ENCODE measurements at regions not wholly inside any gene's neighbourhood (a gene's known extent, or its start where the extent isn't known, plus 50 kb on each side); places are given as distances from the start of the nearest gene placed in this dataset.

DNA sequence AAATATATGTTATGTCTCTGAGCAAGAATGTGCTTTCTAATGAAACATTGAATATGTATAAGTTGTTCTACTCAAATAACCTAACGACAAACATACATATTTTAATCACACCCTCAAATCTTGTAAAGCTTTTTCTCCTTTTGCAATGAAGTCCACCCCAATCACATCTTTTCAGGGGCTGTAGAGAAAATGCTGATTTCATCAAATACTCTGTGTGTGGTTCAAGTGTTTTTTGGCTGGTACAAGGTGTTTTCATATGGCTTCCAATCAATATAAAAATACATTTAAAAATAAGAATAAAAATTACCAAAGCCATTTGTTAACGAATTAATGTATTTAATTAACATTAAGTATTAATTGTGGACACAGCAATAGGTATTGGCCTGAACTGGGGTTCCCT lies 57.2 kb upstream of the TMEM196 start:
- H3K36me3 Mint-ChIP-seq: no peaks in the 10 kb centered on the region
- H3K27me3 Mint-ChIP-seq: no peaks in the 10 kb centered on the region
- DNase-seq (no peak), ATAC-seq (ENCODE audit: low read depth) (no peak)
- H3K9me3 Mint-ChIP-seq: no peaks in the 10 kb centered on the region
- H3K4me3 Mint-ChIP-seq: no peak overlapping the region
- no peaks in the 10 kb centered on the region for H3K4me1 Mint-ChIP-seq
- POLR2A ChIA-PET: no interaction called here
- no peak overlapping the region for H3K27ac Mint-ChIP-seq
